B cell (primary cell): ENCODE measurements at regions not wholly inside any gene's neighbourhood (a gene's known extent, or its start where the extent isn't known, plus 50 kb on each side); places are given as distances from the start of the nearest gene placed in this dataset.

Experiments used
- ATAC-seq: fragments of 200-7000 bp; cut with Tn5 transposase; one replicate; pipeline ENCODE4 v1.10.0; 2021; ENCODE audit warnings: low read depth, mild to moderate bottlenecking, moderate number of reproducible peaks, moderate library complexity
- CTCF ChIA-PET: fragments of 350-600 bp; sonication (Branson Sonifier 250); formaldehyde crosslinking; loops from one replicate; lab custom pipeline; 2021; ENCODE audit warnings: antibody characterized with exemption, inconsistent platforms; lab: Charles Lee
- POLR2A ChIA-PET: fragments of 350-600 bp; sonication (Branson Sonifier 250); formaldehyde crosslinking; loops from one replicate; lab custom pipeline; 2021; ENCODE audit warnings: antibody characterized with exemption; lab: Charles Lee
- DNase-seq: peaks from one replicate; pipeline ENCODE4 v3.0.0; 2013
- H2AFZ ChIP-seq: 2 replicates; pipeline ENCODE4 v1.6.1; 2012; ENCODE audit warnings: mild to moderate bottlenecking, low read depth, low read length; ENCODE audit not compliant: insufficient read depth, poor library complexity, severe bottlenecking
- H3K27ac ChIP-seq, 2 donors: 1 replicate in 1 of 2; 2 replicates in 1 of 2; pipeline ENCODE4 v1.5.1; 2012 to 2013; ENCODE audit warnings: low read length in 2 of 2, mild to moderate bottlenecking in 2 of 2, moderate library complexity in 1 of 2
- H3K27me3 ChIP-seq, 4 experiments: fragments of 200-600 bp in 1 of 4; sonication (generic) in 1 of 4; replicated peaks in 1 of 4; 1 replicate in 2 of 4; 2 replicates in 2 of 4; pipeline versions ENCODE4 v1.6.1 to v1.7.0; 2013 to 2016; ENCODE audit warnings: low read length in 3 of 4, mild to moderate bottlenecking in 2 of 4, mixed read lengths in 1 of 4, moderate library complexity in 1 of 4; ENCODE audit not compliant: insufficient read depth in 4 of 4, control insufficient read depth in 3 of 4; ENCODE audit errors: control extremely low read depth in 1 of 4
- H3K36me3 ChIP-seq, 2 experiments: replicated peaks in 1 of 2; 1 replicate in 1 of 2; 2 replicates in 1 of 2; pipeline versions ENCODE4 v1.6.1 to v1.7.1; 2013; ENCODE audit warnings: low read length in 1 of 2; ENCODE audit not compliant: insufficient read depth in 2 of 2, control insufficient read depth in 1 of 2; ENCODE audit errors: control extremely low read depth in 1 of 2, extremely low read depth in 1 of 2
- H3K4me1 ChIP-seq, 2 donors: fragments of 200-600 bp in 1 of 2; sonication (generic) in 1 of 2; 1 replicate in 1 of 2; 2 replicates in 1 of 2; pipeline versions ENCODE4 v1.5.1 to v1.6.1; 2013 to 2017; ENCODE audit warnings: low read length in 2 of 2; ENCODE audit not compliant: control insufficient read depth in 2 of 2, insufficient read depth in 2 of 2
- H3K4me2 ChIP-seq: replicated peaks from 2 replicates; pipeline ENCODE3; 2012; ENCODE audit warnings: mild to moderate bottlenecking, low read depth, low read length; ENCODE audit not compliant: poor library complexity, severe bottlenecking
- H3K4me3 ChIP-seq, 5 experiments: fragments of 200-600 bp in 1 of 5; sonication (generic) in 1 of 5; 1 replicate in 3 of 5; 2 replicates in 2 of 5; pipeline versions ENCODE4 v1.5.1 to v1.7.0; 2011 to 2016; ENCODE audit warnings: low read length in 4 of 5, mild to moderate bottlenecking in 4 of 5, low read depth in 2 of 5, control low read depth in 1 of 5, moderate library complexity in 1 of 5; ENCODE audit not compliant: insufficient read depth in 1 of 5; ENCODE audit errors: control extremely low read depth in 1 of 5, extremely low read depth in 1 of 5
- H3K79me2 ChIP-seq: fragments of 200-600 bp; sonication (generic); one replicate; pipeline ENCODE4 v1.6.0; 2016; ENCODE audit warnings: low read length; ENCODE audit not compliant: control insufficient read depth, insufficient read depth
- H3K9ac ChIP-seq: fragments of 200-600 bp; sonication (generic); 2 replicates; pipeline ENCODE4 v1.6.1; 2017; ENCODE audit warnings: mild to moderate bottlenecking, low read length, moderate library complexity
- H3K9me3 ChIP-seq, 3 donors: one replicate each; pipeline versions ENCODE4 v1.6.1 to v1.7.1; 2013; ENCODE audit warnings: low read length in 2 of 3; ENCODE audit not compliant: control insufficient read depth in 2 of 3, insufficient read depth in 1 of 3; ENCODE audit errors: control extremely low read depth in 1 of 3
- H4K20me1 ChIP-seq: 2 replicates; pipeline ENCODE4 v1.6.0; 2012; ENCODE audit warnings: mild to moderate bottlenecking, low read length; ENCODE audit not compliant: insufficient read depth, control insufficient read depth, poor library complexity, severe bottlenecking
- H3K27ac Mint-ChIP-seq: one replicate; pipeline ENCODE4 v1.8.0; 2021; ENCODE audit warnings: mixed read lengths
- H3K27me3 Mint-ChIP-seq: one replicate; pipeline ENCODE4 v1.8.0; 2021; ENCODE audit warnings: mixed read lengths
- H3K4me1 Mint-ChIP-seq: one replicate; pipeline ENCODE4 v1.8.0; 2021; ENCODE audit warnings: mixed read lengths
- H3K4me3 Mint-ChIP-seq: one replicate; pipeline ENCODE4 v1.8.0; 2021; ENCODE audit warnings: mixed read lengths
- H3K9me3 Mint-ChIP-seq: one replicate; pipeline ENCODE4 v1.8.0; 2022; ENCODE audit warnings: mixed read lengths; ENCODE audit not compliant: insufficient read depth
- CTCF ChIP-seq: fragments of 200-600 bp; IDR thresholded peaks from one replicate; pipeline ENCODE4 v1.8.0; 2022; ENCODE audit warnings: antibody characterized with exemption, mild to moderate bottlenecking
- EZH2 ChIP-seq: IDR thresholded peaks from 2 replicates; pipeline ENCODE4 v1.6.1; 2012; ENCODE audit warnings: borderline replicate concordance, low read depth, mild to moderate bottlenecking, moderate library complexity, low read length; ENCODE audit not compliant: insufficient read depth, poor library complexity, severe bottlenecking
- WGBS: methylation state at CpG from one replicate; pipeline ENCODE4 v1.1.5; 2013; ENCODE audit warnings: missing lambda C conversion rate; ENCODE audit not compliant: insufficient coverage; 5-methylcytosine and 5-hydroxymethylcytosine counted together
- intact Hi-C: fragments of 100-400 bp; cut with micrococcal nuclease; formaldehyde crosslinking; loops from one replicate; pipeline ENCODE4 v1.10.0; 2022

- WGBS = no CpG with 5 or more reads among the region's 4 CpGs
- ChIA-PET CTCF (no interaction called here), POLR2A (no interaction called here)
- H2AFZ ChIP-seq = no peak overlapping the region
- no peak overlapping the region for H3K27ac ChIP-seq
- no peaks in the 10 kb centered on the region for H4K20me1 ChIP-seq
- H3K9me3 Mint-ChIP-seq = no peaks in the 10 kb centered on the region
- no peaks in the 10 kb centered on the region for H3K27me3 Mint-ChIP-seq
- H3K4me2 ChIP-seq = no peak overlapping the region
- H3K9ac ChIP-seq = no peak overlapping the region
- intact Hi-C loops = no loop called here
- no peaks in the 10 kb centered on the region for H3K79me2 ChIP-seq
- no peak overlapping the region for H3K27ac Mint-ChIP-seq
- H3K4me1 ChIP-seq = no peaks in the 10 kb centered on the region
- H3K4me3 ChIP-seq = no peak overlapping the region
- H3K4me3 Mint-ChIP-seq = no peak overlapping the region
- H3K9me3 ChIP-seq = peaks cover 0 to 6% (median 0%) of the 10 kb centered on the region in 3 donors
- no peak for ATAC-seq
- H3K27me3 ChIP-seq = no peaks in the 10 kb centered on the region
- H3K36me3 ChIP-seq = no peaks in the 10 kb centered on the region
- DNase-seq = no peak
- TF ChIP-seq EZH2 (no peak), CTCF (no peak)
- H3K4me1 Mint-ChIP-seq = no peaks in the 10 kb centered on the region
Measured at GRCh38 chr15:95520922-95521321, 809.6 kb upstream of the NR2F2 start.

- no peak overlapping the region for H3K4me2 ChIP-seq
- H3K4me3 Mint-ChIP-seq = no peak overlapping the region
- no peak overlapping the region for H3K4me3 ChIP-seq
- TF ChIP-seq EZH2 (no peak), CTCF (no peak)
- ATAC-seq (no peak), DNase-seq (no peak)
- no peaks in the 10 kb centered on the region for H3K27me3 ChIP-seq
- no peaks in the 10 kb centered on the region for H3K4me1 Mint-ChIP-seq
- no peaks in the 10 kb centered on the region for H3K27me3 Mint-ChIP-seq
- no peaks in the 10 kb centered on the region for H4K20me1 ChIP-seq
- no peaks in the 10 kb centered on the region for H3K9me3 Mint-ChIP-seq
- H3K27ac ChIP-seq = no peak overlapping the region
- no peak overlapping the region for H3K27ac Mint-ChIP-seq
- no peaks in the 10 kb centered on the region for H3K36me3 ChIP-seq
- peaks cover 0 to 8% (median 0%) of the 10 kb centered on the region in 3 donors for H3K9me3 ChIP-seq
- H3K9ac ChIP-seq = no peak overlapping the region
- ChIA-PET POLR2A (no interaction called here), CTCF (no interaction called here)
- WGBS = no CpG with 5 or more reads among the region's 3 CpGs
- H3K79me2 ChIP-seq = no peaks in the 10 kb centered on the region
- intact Hi-C loops = no loop called here
- H2AFZ ChIP-seq = no peak overlapping the region
- H3K4me1 ChIP-seq = no peaks in the 10 kb centered on the region
Measured at GRCh38 chr15:95522533-95522932, 808.0 kb upstream of the NR2F2 start.
